ENCODE measurements at regions not wholly inside any gene's neighbourhood (a gene's known extent, or its start where the extent isn't known, plus 50 kb on each side); places are given as distances from the start of the nearest gene placed in this dataset.

- Mint-ChIP-seq H3K36me3 (no peaks in the 10 kb centered on the region), H3K4me3 (no peak overlapping the region), H3K27ac (no peak overlapping the region), H3K4me1 (peaks cover 0 to 5% (median 0%) of the 10 kb centered on the region in 3 donors), H3K27me3 (peaks cover 0 to 28% of the 10 kb centered on the region in 2 donors), H3K9me3 (peaks cover 0 to 4% (median 3%) of the 10 kb centered on the region in 3 donors)
- ChIA-PET POLR2A (no interaction called here), CTCF (no interaction called here)
- Histone ChIP-seq H3K9me3 (no peaks in the 10 kb centered on the region), H3K4me3 (ENCODE audit: control insufficient read depth in 1 of 2, extremely low read depth in 1 of 2, low read length in 1 of 2) (no peak overlapping the region), H3K27me3 (replicated peaks in 1 of 2; ENCODE audit: control insufficient read depth in 2 of 2, extremely low read depth in 1 of 2, insufficient read depth in 2 of 2, low read length in 1 of 2) (no peaks in the 10 kb centered on the region), H3K36me3 (ENCODE audit: control insufficient read depth in 2 of 2, extremely low read depth in 1 of 2, insufficient read depth in 1 of 2, low read length in 1 of 2) (no peaks in the 10 kb centered on the region), H3K27ac (ENCODE audit: low read length) (no peak overlapping the region), H3K4me1 (ENCODE audit: control insufficient read depth in 1 of 2, extremely low read depth in 1 of 2, insufficient read depth in 2 of 2, low read length in 2 of 2) (no peaks in the 10 kb centered on the region)
- no peak for ATAC-seq (replicated peaks in 1 of 4)
- no peak for DNase-seq
- WGBS (ENCODE audit: insufficient coverage): no CpG with 5 or more reads among the region's 1 CpG
These were observed 83.5 kb upstream of the GRPR start for GRCh38 chrX:16039834-16040233.

- Mint-ChIP-seq H3K36me3 (no peaks in the 10 kb centered on the region), H3K4me1 (peaks cover 0 to 5% (median 0%) of the 10 kb centered on the region in 3 donors)
These were observed 84.0 kb upstream of the GRPR start for GRCh38 chrX:16039363-16039762.

GRCh38 chrX:16033331-16033730 lies 90.0 kb upstream of the GRPR start:
- peaks cover 0 to 5% (median 0%) of the 10 kb centered on the region in 3 donors for H3K4me1 Mint-ChIP-seq
- no peak overlapping the region for H3K27ac ChIP-seq (ENCODE audit: low read length)
- ChIA-PET CTCF (no interaction called here), POLR2A (interaction anchor here in 1 of 2 donors (0.7 kb wide), 1 partner anchor 69 kb away, joined by 3 read pairs; no protein-coding TSS in a partner anchor)
- no CpG with 5 or more reads among the region's 4 CpGs for WGBS (ENCODE audit: insufficient coverage)
- H3K27ac Mint-ChIP-seq: no peak overlapping the region
- H3K36me3 ChIP-seq (ENCODE audit: control insufficient read depth in 2 of 2, extremely low read depth in 1 of 2, insufficient read depth in 1 of 2, low read length in 1 of 2): no peaks in the 10 kb centered on the region
- no peak overlapping the region for H3K4me3 ChIP-seq (ENCODE audit: control insufficient read depth in 1 of 2, extremely low read depth in 1 of 2, low read length in 1 of 2)
- no peak overlapping the region for H3K4me3 Mint-ChIP-seq
- ATAC-seq (replicated peaks in 1 of 4) (no peak), DNase-seq (no peak)
- no peaks in the 10 kb centered on the region for H3K36me3 Mint-ChIP-seq
- H3K27me3 Mint-ChIP-seq: peaks cover 0 to 29% of the 10 kb centered on the region in 2 donors
- H3K4me1 ChIP-seq (ENCODE audit: control insufficient read depth in 1 of 2, extremely low read depth in 1 of 2, insufficient read depth in 2 of 2, low read length in 2 of 2): no peaks in the 10 kb centered on the region
- H3K27me3 ChIP-seq (replicated peaks in 1 of 2; ENCODE audit: control insufficient read depth in 2 of 2, extremely low read depth in 1 of 2, insufficient read depth in 2 of 2, low read length in 1 of 2): no peaks in the 10 kb centered on the region
- H3K9me3 Mint-ChIP-seq: peaks cover 0 to 4% (median 3%) of the 10 kb centered on the region in 3 donors
- no peaks in the 10 kb centered on the region for H3K9me3 ChIP-seq

More at GRCh38 chrX:16039363-16039762, 84.0 kb upstream of the GRPR start:
- no peak overlapping the region for H3K27ac Mint-ChIP-seq
- ChIA-PET CTCF (no interaction called here), POLR2A (interaction anchor here in 1 of 2 donors (0.6 kb wide), 1 partner anchor 25 kb away, joined by 4 read pairs; no protein-coding TSS in a partner anchor)
- H3K27me3 Mint-ChIP-seq: peaks cover 0 to 24% of the 10 kb centered on the region in 2 donors
- Histone ChIP-seq H3K27ac (ENCODE audit: low read length) (no peak overlapping the region), H3K4me1 (ENCODE audit: control insufficient read depth in 1 of 2, extremely low read depth in 1 of 2, insufficient read depth in 2 of 2, low read length in 2 of 2) (no peaks in the 10 kb centered on the region), H3K36me3 (ENCODE audit: control insufficient read depth in 2 of 2, extremely low read depth in 1 of 2, insufficient read depth in 1 of 2, low read length in 1 of 2) (no peaks in the 10 kb centered on the region), H3K9me3 (no peaks in the 10 kb centered on the region), H3K27me3 (replicated peaks in 1 of 2; ENCODE audit: control insufficient read depth in 2 of 2, extremely low read depth in 1 of 2, insufficient read depth in 2 of 2, low read length in 1 of 2) (no peaks in the 10 kb centered on the region), H3K4me3 (ENCODE audit: control insufficient read depth in 1 of 2, extremely low read depth in 1 of 2, low read length in 1 of 2) (no peak overlapping the region)
- H3K4me3 Mint-ChIP-seq: no peak overlapping the region
- ATAC-seq (replicated peaks in 1 of 4): no peak
- peaks cover 0 to 4% (median 3%) of the 10 kb centered on the region in 3 donors for H3K9me3 Mint-ChIP-seq
- no peak for DNase-seq

DNA sequence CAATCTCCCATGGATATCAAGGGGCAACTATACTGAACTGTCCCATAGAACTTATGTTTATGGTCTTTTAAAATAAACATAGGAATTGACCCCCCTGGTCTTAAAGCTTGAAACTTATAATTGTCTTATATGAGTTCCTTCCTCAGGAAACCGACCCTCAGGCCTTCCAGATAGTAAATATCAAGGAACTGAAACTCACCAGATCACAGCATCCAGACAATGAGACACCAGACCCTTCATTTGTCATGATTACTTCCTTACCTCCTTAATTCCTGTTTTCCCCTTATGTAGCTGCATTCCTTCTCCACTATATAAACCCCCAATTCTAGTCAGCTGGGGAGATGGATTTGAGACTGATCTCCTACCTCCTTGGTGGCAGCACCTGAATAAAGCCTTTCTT lies 94.8 kb upstream of the GRPR start:
- ChIA-PET CTCF (no interaction called here), POLR2A (interaction anchor here in 1 of 2 donors (0.6 kb wide), 1 partner anchor 45 kb away, joined by 4 read pairs; no protein-coding TSS in a partner anchor)
- H3K4me3 Mint-ChIP-seq: no peak overlapping the region
- H3K9me3 ChIP-seq: no peaks in the 10 kb centered on the region
- H3K4me1 Mint-ChIP-seq: peaks cover 0 to 5% (median 0%) of the 10 kb centered on the region in 3 donors
- DNase-seq (no peak), ATAC-seq (replicated peaks in 1 of 4) (no peak)
- H3K27me3 Mint-ChIP-seq: peaks cover 0 to 17% of the 10 kb centered on the region in 2 donors
- H3K27ac ChIP-seq (ENCODE audit: low read length): no peak overlapping the region
- WGBS (ENCODE audit: insufficient coverage): no CpG with 5 or more reads among the region's 1 CpG
- H3K4me3 ChIP-seq (ENCODE audit: control insufficient read depth in 1 of 2, extremely low read depth in 1 of 2, low read length in 1 of 2): no peak overlapping the region
- no peaks in the 10 kb centered on the region for H3K36me3 Mint-ChIP-seq
- H3K27me3 ChIP-seq (replicated peaks in 1 of 2; ENCODE audit: control insufficient read depth in 2 of 2, extremely low read depth in 1 of 2, insufficient read depth in 2 of 2, low read length in 1 of 2): no peaks in the 10 kb centered on the region
- H3K27ac Mint-ChIP-seq: no peak overlapping the region
- H3K4me1 ChIP-seq (ENCODE audit: control insufficient read depth in 1 of 2, extremely low read depth in 1 of 2, insufficient read depth in 2 of 2, low read length in 2 of 2): no peaks in the 10 kb centered on the region
- H3K9me3 Mint-ChIP-seq: no peaks in the 10 kb centered on the region
- no peaks in the 10 kb centered on the region for H3K36me3 ChIP-seq (ENCODE audit: control insufficient read depth in 2 of 2, extremely low read depth in 1 of 2, insufficient read depth in 1 of 2, low read length in 1 of 2)

DNA sequence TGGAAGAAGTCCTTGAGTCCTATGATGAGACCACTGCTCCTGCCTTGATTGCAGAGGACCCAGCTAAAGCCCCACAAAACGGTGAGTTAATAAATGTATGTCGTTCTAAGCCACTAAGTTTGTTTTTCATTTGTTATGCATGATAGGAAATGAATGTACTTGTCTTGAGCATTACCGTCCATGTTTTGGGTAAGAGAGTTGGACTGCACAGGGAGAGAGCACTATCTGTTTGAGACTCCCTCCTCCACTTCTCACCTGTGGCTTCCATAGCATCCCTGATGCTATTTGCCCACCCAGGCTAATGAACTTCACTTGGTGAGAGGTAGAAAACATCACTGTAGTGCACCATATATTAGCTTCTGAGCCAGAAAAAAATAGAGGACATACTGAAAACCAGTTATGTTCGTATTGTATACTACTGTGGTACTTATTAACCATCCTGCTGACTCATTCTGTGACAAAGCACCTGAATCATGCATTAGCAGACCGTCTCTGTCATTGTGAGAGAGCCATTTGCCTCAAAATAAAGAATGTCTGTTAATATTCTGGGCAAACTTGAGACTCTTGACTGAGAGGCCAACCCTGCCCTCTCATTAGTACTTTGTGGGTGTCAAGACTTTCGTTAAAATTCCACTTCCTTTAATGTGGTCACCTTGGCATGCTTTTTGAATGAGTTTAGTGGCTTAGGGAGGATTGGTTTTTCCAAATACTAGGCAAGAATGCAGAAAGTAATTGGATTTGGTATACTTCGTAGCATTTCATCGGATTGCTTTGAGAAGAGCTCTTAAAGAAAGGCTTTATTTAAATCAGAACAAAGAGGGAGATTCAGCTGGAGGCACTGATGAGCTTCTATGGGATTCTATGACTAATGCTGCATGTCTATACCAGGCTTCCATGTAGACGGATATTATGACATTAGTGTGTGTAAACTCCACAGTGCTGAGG lies 99.3 kb upstream of the GRPR start:
- H3K4me3 ChIP-seq (ENCODE audit: control insufficient read depth in 1 of 2, extremely low read depth in 1 of 2, low read length in 1 of 2): no peak overlapping the region
- no peak overlapping the region for H3K27ac Mint-ChIP-seq
- DNase-seq (no peak), ATAC-seq (replicated peaks in 1 of 4) (no peak)
- H3K27me3 Mint-ChIP-seq: peaks cover 2 to 35% of the 10 kb centered on the region in 2 donors
- WGBS (ENCODE audit: insufficient coverage): 30% methylated on average over 2 of the region's 9 CpGs
- H3K4me3 Mint-ChIP-seq: no peak overlapping the region
- no peak overlapping the region for H3K27ac ChIP-seq (ENCODE audit: low read length)
- no peaks in the 10 kb centered on the region for H3K4me1 Mint-ChIP-seq
- ChIA-PET POLR2A (no interaction called here), CTCF (no interaction called here)
- H3K4me1 ChIP-seq (ENCODE audit: control insufficient read depth in 1 of 2, extremely low read depth in 1 of 2, insufficient read depth in 2 of 2, low read length in 2 of 2): no peaks in the 10 kb centered on the region
- no peaks in the 10 kb centered on the region for H3K9me3 ChIP-seq
- H3K9me3 Mint-ChIP-seq: no peaks in the 10 kb centered on the region
- no peaks in the 10 kb centered on the region for H3K27me3 ChIP-seq (replicated peaks in 1 of 2; ENCODE audit: control insufficient read depth in 2 of 2, extremely low read depth in 1 of 2, insufficient read depth in 2 of 2, low read length in 1 of 2)
- H3K36me3 Mint-ChIP-seq: no peaks in the 10 kb centered on the region
- no peaks in the 10 kb centered on the region for H3K36me3 ChIP-seq (ENCODE audit: control insufficient read depth in 2 of 2, extremely low read depth in 1 of 2, insufficient read depth in 1 of 2, low read length in 1 of 2)

DNA sequence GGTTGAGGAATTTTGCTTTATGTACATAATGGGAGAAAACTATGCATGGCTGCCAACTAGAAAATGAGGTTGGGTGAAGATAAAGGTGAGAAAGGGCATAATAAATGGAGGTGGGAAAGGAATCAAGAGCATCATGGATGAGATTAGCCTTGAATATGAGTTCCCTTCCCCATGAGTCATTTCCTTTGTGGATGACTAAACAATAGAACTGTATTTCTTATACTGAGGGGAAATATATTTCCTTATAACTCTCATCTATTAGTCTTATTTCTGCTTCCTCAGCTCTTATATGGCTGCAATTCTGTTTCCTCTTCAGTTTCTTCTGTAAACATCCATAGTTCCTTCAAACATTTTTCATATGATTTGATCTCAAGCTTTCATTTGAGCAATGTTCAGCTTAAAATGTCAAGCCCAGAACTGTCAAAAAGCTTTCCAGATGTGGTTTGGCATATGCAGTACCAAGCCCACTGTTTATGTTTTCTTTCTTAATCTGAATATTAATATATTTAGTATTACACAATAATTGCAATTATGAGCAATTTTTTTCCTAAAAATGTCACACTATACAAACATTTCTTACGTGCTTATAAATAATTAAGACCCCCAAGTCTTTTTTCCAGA lies 100.7 kb upstream of the GRPR start:
- Mint-ChIP-seq H3K4me3 (no peak overlapping the region), H3K36me3 (no peaks in the 10 kb centered on the region), H3K27ac (no peak overlapping the region), H3K4me1 (no peaks in the 10 kb centered on the region), H3K9me3 (no peaks in the 10 kb centered on the region), H3K27me3 (peaks cover 2 to 35% of the 10 kb centered on the region in 2 donors)
- no peaks in the 10 kb centered on the region for H3K27me3 ChIP-seq (replicated peaks in 1 of 2; ENCODE audit: control insufficient read depth in 2 of 2, extremely low read depth in 1 of 2, insufficient read depth in 2 of 2, low read length in 1 of 2)
- ChIA-PET CTCF (no interaction called here), POLR2A (no interaction called here)
- no peak overlapping the region for H3K4me3 ChIP-seq (ENCODE audit: control insufficient read depth in 1 of 2, extremely low read depth in 1 of 2, low read length in 1 of 2)
- no peaks in the 10 kb centered on the region for H3K9me3 ChIP-seq
- no peaks in the 10 kb centered on the region for H3K36me3 ChIP-seq (ENCODE audit: control insufficient read depth in 2 of 2, extremely low read depth in 1 of 2, insufficient read depth in 1 of 2, low read length in 1 of 2)
- no peak for ATAC-seq (replicated peaks in 1 of 4)
- no peak for DNase-seq
- no peak overlapping the region for H3K27ac ChIP-seq (ENCODE audit: low read length)
- WGBS (ENCODE audit: insufficient coverage): no CpG with 5 or more reads among the region's 1 CpG
- no peaks in the 10 kb centered on the region for H3K4me1 ChIP-seq (ENCODE audit: control insufficient read depth in 1 of 2, extremely low read depth in 1 of 2, insufficient read depth in 2 of 2, low read length in 2 of 2)

Data from T-cell (primary cell).